Peyer's patch (tissue), 4 donors: ENCODE measurements at regions not wholly inside any gene's neighbourhood (a gene's known extent, or its start where the extent isn't known, plus 50 kb on each side); places are given as distances from the start of the nearest gene placed in this dataset.

Source experiments
- CTCF ChIP-seq, 6 experiments: fragments of 450-650 bp in 4 of 6; fragments of 200-600 bp in 2 of 6; sonication (generic) in 1 of 6; IDR thresholded peaks; one replicate each; pipeline ENCODE4 v1.5.1; 2017 to 2019; ENCODE audit warnings: antibody characterized with exemption in 6 of 6, mild to moderate bottlenecking in 3 of 6, moderate library complexity in 1 of 6
- POLR2A ChIP-seq, 2 donors: fragments of 450-650 bp; IDR thresholded peaks; one replicate each; pipeline ENCODE4 v1.5.1; 2017; ENCODE audit warnings: antibody characterized with exemption in 2 of 2, mild to moderate bottlenecking in 2 of 2, moderate library complexity in 2 of 2

- TF ChIP-seq POLR2A (IDR thresholded peaks at IDR 0.05) (no peak), CTCF (IDR thresholded peaks at IDR 0.05) (no peak)
Measured at GRCh38 chr18:56358608-56359280, 279.6 kb downstream of the TXNL1 start.
